ENCODE measurements at regions not wholly inside any gene's neighbourhood (a gene's known extent, or its start where the extent isn't known, plus 50 kb on each side); places are given as distances from the start of the nearest gene placed in this dataset.

DNA sequence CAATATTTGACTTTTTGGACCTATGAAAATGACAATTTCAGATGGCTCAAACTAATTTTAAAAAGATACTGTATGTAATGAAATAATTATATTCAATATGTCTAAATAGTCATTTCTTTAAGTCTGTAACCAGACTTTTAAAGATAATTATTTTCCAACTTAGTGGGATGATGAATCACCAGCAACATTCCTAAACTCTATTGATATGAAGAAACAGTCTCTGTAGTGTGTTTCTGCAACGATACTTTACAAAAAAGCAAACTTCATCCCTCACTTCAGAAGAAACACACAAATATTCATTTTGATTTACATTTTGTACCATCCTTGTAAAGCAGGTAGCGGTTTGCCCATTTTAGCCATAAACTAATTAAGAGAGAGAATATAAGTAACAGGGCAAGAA is 417.4 kb downstream of the EFNB2 start:
- no peak for DNase-seq

DNA sequence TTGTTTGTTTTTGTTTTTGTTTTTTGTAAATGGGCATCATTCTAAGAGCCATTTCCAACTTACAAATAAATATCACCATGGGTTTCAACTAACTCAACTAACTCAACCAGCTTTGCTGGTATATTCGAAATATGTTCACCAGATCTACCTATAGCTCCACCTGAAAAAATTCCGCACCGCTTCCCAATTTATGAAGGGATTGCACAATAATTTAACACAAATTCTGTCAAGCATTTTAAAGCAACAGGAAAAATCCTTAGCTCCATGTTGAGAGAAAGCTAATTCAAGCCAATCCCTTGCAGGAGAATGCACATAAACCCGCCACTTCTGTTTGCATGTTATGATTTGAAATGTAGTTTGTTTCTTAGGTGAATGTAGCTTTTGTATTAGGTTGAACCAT is 417.8 kb downstream of the EFNB2 start:
- no peak for DNase-seq

- no peak for DNase-seq
Observed at GRCh38 chr13:106117035-106117434, 418.4 kb downstream of the EFNB2 start.

DNA sequence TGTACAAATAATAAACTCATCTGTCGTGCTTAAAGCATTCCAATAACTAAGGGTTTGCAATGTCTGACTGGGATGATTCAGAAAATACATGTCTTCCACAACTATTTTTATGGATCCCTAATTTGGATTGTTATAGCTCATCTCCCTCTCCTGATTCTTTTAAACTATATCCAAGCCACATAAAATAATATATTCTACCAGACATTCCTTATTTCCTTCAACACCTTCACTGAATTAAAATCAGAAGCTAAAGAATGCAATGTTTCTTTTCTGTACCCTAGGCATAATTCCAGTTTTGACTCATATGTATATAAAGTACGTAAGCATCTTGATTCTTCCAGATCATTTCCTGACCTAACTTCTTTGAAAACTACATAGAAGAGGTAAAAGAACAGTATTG is 420.4 kb downstream of the EFNB2 start:
- no peak for DNase-seq

GRCh38 chr13:106113796-106114195 is 421.7 kb downstream of the EFNB2 start:
- no peak for DNase-seq

DNA sequence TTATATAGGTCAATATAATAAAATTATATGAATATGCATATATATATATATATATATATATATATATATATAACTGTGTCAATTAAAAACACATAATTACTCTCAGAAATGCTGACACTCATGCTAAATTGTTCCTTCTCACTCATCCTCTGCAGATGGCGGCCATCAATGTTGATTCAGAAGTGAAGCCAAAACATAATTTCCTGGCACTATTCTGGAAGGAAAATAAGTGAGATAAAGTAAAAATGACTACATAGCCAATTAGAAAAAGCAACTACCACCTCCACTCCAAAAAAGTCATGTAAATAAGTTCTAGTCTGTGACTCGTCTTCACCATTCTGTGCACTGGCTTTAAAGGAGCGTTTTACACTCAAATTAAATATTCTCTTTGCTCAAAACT is 423.3 kb downstream of the EFNB2 start:
- no peak for DNase-seq

DNA sequence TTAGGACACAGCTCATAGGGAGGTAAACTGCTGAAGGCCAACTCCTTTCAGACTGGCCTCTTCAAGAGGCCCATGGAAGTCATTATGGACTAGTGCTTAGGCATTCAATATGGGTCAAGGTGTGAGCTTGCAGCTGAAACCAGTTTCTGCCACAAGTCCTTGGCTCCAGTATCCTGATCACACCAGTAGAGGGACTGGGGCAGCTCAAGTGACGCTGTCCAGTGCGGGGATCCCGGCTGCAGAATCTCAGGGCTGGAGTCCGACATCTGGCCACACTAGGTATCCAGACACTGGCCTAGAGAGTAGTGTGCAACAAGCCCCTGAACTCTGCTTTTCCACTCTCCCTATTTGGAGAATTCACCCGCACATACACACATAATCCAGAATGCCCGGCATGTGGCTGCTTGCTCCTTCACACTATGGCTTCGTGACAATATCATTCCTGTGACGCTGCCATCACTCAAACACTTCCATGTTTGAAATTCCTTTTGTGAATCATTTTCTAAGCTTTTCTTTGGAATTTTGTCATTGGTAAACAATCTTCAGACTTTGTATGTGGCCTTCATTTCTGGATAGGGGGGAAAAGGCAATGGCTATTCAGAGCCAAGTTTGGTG is 425.1 kb downstream of the EFNB2 start:
- no peak for DNase-seq

GRCh38 chr13:106109391-106109791 is 426.1 kb downstream of the EFNB2 start:
- no peak for DNase-seq

DNA sequence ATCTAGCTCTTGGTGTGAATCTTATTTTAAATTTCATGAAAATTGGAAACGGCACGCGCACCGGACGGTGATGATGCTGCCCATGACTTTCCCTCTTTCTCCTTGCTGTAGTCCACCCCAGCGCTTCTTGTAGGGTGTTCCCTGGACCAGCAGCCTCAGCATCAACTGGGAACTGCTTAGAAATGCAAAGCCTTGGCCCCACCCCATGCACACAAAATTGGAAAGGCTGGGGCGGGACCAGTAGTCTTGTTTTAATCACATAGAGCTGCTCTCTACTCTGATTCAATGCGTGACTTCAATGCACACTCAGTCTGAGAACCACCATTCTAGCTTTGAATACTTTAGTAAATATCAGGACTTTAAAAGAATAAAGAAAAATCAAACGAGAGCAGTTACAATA is 427.1 kb downstream of the EFNB2 start:
- DNase-seq, result no peak

- no peak for DNase-seq
Observed at GRCh38 chr13:106107061-106107460, 428.4 kb downstream of the EFNB2 start.

GRCh38 chr13:106105153-106105552 is 430.3 kb downstream of the EFNB2 start:
- no peak for DNase-seq

- DNase-seq, result peak; percentile 58
Observed at GRCh38 chr13:106104281-106104901, 431.1 kb downstream of the EFNB2 start.

GRCh38 chr13:106103779-106104178 is 431.7 kb downstream of the EFNB2 start:
- peak; percentile 42 for DNase-seq

DNA sequence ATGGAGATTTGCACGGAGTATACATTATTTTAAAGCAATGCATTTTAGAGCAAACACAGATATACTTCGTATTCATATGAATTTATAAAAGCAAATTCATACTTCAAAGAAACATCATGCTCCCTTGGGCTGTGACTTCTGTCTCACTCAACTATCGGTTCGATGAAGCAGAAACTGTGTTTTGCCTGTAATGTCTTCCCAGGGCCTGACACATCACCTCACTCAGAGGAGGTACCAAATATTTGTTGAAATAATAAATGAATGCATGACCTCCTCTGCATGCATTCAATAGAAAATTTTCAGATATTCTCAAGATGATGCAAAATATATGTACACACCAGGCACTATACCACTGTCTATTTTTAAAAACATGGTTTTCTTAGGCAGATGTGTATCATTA is 432.7 kb downstream of the EFNB2 start:
- no peak for DNase-seq

DNA sequence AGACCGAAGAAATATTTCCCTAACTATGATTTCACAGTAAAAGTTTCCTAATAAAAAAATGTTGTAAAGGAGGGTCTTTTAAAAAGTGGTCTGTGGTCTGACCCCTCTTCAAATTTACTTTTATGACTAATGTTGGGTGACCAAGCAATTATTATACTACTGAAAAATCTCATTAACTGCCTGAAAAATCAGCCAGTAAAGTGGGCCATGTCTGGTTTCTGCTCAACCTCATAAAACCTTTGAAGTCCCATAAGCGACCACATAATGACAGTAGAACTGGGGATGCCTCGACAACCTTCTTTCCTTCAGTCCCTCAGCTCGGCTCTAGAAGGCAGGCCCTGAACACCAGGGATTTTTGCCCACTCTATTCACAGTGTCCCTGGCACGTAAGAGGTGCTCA is 434.3 kb downstream of the EFNB2 start:
- DNase-seq, result no peak

DNA sequence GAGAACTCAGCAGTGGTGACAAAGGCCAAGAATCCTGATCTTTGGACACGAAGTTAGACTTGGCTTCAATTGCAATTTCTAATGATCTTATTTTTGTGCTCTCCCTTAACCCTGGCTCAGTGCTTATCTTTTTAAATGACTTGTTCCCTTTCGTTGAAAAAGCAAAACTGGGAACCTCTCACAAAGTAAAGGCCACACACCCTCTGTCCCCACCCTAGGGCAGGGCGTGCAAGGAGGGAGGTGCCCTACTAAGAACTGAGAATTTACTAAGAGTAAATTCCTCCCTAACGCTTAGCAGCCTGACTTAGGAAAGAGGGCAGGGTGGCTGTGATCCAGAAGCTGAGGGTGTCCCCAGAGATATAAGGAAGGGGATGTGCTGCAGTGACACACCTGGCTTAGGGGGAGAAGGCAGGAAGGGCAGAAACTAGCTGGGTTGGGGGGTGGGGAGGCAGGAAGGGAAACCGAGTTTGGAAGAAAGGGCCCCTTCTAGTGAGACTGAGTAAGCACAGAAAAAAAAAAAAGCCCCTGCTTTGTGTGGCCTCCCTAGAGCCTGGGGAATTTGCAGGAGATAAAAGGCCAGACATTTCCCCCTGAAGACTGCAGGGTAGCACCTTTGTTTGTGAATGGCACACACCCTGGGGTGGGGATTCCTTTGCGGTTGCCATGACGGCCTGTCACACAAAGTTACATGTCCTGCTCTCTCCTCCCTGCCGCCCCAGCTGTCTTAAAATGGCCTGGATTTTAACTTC is 435.1 kb downstream of the EFNB2 start:
- DNase-seq, result peak; percentile 4

DNA sequence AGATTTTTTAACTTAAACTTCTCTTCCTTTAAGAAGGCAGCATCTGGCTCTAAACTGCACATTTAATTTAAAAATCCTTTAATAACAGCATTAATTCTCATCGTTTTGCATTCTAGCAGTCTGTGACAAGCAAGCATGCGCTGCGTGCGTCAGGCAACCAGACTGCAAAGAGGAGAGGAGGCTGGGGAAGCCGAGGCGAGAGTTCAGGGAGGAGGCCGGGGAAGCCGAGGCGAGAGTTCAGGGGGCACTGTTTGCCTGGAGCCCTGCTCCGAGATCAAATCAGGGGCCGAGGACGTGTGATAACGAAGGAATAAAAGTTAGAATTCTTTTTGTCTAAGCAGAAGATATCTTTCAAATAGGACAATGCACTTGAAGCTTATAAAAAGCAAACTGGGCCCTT is 435.7 kb downstream of the EFNB2 start:
- DNase-seq, result no peak

DNA sequence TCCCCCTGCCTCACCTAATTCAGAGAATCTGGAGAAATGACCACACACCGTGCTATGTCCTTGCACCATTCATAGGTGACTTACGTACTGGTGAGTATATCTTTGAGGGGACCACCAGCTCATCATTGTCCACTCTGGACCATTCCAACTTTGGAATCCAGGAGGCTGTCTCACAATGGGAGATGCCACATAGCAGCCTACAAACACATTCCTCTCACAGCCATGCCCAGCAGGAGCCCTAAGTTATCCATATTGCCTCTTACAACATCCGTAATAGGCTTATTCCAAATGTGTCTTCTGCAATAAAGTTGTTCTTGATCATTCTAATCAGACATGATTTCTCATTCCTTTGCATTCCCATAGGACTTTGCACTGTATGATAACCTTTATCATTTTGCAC is 436.7 kb downstream of the EFNB2 start:
- DNase-seq, result no peak

GRCh38 chr13:106096661-106097092 is 438.8 kb downstream of the EFNB2 start:
- DNase-seq, result no peak

DNA sequence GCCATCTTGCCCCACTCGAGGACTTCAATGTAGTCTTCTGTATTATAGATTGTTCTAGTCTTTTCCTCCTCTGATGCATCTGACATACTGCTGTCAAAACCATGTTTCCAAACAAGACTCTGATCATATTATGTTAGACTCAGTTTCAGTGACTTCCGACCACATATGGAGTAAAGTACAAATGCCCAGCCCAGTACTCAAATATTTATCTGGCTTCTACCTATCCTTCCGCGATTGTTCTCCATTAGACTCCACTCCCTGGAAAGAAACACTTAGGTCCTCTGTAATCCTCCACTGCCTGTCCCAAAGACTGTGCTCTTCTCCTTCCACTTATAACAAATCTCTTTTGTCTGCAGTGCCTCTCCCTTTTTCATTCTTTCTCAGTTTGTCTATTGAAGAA is 439.5 kb downstream of the EFNB2 start:
- no peak for DNase-seq

- DNase-seq, result no peak
Observed at GRCh38 chr13:106095406-106095805, 440.1 kb downstream of the EFNB2 start.

DNA sequence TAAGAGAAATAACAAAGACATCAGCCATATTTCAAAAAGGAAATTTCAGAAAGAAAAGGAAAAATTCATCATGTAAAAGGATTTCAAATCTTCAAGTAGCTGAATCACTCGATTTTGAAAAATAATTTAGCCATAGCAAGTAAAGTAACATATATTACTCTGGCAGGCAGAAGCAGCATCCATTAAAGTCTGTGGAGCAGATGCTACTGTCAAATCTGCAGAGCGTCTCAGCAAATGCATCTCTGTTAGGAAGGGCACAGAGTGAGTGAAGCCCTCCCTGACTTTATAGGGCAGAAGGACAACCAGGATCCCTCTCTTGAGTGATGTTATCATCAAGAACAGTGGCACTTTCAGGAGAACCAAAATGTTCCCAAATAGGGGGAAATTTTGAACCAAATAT is 445.5 kb downstream of the EFNB2 start:
- DNase-seq, result no peak

DNA sequence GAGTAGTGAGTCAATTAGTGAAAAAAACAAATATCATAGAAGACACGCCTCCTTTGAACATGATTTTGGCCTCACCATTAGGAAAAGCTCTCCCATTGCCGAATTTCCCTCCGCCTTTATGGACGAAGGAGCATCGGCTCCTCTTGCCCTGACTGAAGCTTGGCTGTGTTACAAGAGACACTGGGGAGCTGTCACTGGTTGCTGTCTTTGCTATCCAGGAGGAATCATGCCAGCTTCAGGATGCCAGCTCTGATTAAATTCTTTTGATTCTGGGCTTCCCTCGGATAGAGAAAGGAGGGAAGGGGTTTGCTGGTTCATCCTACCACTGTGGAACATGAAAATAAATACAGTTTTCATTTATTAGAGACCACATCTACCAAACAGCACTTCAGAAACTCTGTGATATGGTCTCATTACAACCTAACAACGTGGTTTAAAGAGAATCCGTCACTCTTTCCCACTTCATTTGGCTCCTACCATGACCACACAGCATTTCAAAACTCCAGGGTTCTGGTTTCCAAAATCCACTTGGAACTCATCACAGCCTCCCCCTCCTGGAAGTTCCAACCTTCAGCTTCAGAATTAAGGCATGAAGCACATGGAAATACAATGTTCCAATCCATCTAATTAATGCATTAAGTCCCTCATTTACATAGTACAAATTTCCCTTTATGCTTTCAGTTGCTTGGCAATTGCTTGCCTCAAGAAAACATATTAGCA is 446.0 kb downstream of the EFNB2 start:
- no peak for DNase-seq

- no peak for DNase-seq
Observed at GRCh38 chr13:106088085-106088484, 447.4 kb downstream of the EFNB2 start.

Measured in MV-4-11 (cell line).